ENCODE measurements at regions not wholly inside any gene's neighbourhood (a gene's known extent, or its start where the extent isn't known, plus 50 kb on each side); places are given as distances from the start of the nearest gene placed in this dataset.
A peak's percentile ranks its signal among the peaks of the same experiment; 100 is the strongest.

DNA sequence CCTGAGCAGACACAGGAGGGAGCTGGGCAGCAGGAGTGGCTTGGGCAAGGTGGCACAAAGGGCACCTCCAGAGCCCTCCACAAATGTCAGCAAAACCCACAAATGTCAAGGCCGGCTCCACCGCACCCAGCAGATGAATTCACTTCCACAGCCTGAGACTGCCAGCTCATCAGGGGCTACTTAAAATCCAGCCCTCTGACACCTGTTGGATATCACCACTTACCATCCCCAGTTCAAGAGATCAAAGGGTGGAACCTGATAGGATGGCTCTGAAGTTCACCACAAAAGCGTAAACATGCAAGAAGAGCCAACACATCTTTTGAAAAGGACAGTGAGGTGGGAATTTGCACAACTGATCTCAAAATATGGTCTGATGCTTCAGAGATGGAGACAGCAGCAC is 168.6 kb upstream of the GRK3 start (continued):
- TF ChIP-seq U2AF1 (optimal IDR thresholded peaks at IDR 0.05; ENCODE audit: low read depth, low read length) = no peak
- TF ChIP-seq, protein P1, sequence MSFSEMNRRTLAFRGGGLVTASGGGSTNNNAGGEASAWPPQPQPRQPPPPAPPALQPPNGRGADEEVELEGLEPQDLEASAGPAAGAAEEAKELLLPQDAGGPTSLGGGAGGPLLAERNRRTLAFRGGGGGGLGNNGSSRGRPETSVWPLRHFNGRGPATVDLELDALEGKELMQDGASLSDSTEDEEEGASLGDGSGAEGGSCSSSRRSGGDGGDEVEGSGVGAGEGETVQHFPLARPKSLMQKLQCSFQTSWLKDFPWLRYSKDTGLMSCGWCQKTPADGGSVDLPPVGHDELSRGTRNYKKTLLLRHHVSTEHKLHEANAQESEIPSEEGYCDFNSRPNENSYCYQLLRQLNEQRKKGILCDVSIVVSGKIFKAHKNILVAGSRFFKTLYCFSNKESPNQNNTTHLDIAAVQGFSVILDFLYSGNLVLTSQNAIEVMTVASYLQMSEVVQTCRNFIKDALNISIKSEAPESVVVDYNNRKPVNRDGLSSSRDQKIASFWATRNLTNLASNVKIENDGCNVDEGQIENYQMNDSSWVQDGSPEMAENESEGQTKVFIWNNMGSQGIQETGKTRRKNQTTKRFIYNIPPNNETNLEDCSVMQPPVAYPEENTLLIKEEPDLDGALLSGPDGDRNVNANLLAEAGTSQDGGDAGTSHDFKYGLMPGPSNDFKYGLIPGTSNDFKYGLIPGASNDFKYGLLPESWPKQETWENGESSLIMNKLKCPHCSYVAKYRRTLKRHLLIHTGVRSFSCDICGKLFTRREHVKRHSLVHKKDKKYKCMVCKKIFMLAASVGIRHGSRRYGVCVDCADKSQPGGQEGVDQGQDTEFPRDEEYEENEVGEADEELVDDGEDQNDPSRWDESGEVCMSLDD (CRISPR knock-in tag; IDR thresholded peaks at IDR 0.05; ENCODE audit: borderline replicate concordance) = no peak
- TF ChIP-seq PHF5A (CRISPR knock-in tag; IDR thresholded peaks at IDR 0.05; ENCODE audit: low read depth, unreplicated experiment) = no peak
- TF ChIP-seq MATR3 (CRISPR knock-in tag; IDR thresholded peaks at IDR 0.05) = no peak
- TF ChIP-seq EEA1 (CRISPR knock-in tag; IDR thresholded peaks at IDR 0.05; ENCODE audit: borderline replicate concordance) = no peak
- TF ChIP-seq, protein P2, sequence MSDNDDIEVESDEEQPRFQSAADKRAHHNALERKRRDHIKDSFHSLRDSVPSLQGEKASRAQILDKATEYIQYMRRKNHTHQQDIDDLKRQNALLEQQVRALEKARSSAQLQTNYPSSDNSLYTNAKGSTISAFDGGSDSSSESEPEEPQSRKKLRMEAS (IDR thresholded peaks at IDR 0.05) = no peak
- peak; percentile 41; the same call in 1 of the 2 replicates for TF ChIP-seq DPF2 (CRISPR knock-in tag; IDR thresholded peaks at IDR 0.05; ENCODE audit: borderline replicate concordance, low read depth)
- TF ChIP-seq RXRA (CRISPR knock-in tag; IDR thresholded peaks at IDR 0.05) = peak; percentile 74; the same call in 1 of the 2 replicates
- TF ChIP-seq, protein P3, sequence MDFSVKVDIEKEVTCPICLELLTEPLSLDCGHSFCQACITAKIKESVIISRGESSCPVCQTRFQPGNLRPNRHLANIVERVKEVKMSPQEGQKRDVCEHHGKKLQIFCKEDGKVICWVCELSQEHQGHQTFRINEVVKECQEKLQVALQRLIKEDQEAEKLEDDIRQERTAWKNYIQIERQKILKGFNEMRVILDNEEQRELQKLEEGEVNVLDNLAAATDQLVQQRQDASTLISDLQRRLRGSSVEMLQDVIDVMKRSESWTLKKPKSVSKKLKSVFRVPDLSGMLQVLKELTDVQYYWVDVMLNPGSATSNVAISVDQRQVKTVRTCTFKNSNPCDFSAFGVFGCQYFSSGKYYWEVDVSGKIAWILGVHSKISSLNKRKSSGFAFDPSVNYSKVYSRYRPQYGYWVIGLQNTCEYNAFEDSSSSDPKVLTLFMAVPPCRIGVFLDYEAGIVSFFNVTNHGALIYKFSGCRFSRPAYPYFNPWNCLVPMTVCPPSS (IDR thresholded peaks at IDR 0.05) = no peak
- TF ChIP-seq DNMT1 (CRISPR knock-in tag; IDR thresholded peaks at IDR 0.05) = no peak
- TF ChIP-seq CEBPG (CRISPR knock-in tag; IDR thresholded peaks at IDR 0.05) = peak; percentile 53
- no peak for TF ChIP-seq ZNF777 (CRISPR knock-in tag; IDR thresholded peaks at IDR 0.05)
- TF ChIP-seq SP2 (CRISPR knock-in tag; IDR thresholded peaks at IDR 0.05) = no peak
- TF ChIP-seq ZNF788 (CRISPR knock-in tag; IDR thresholded peaks at IDR 0.05; ENCODE audit: borderline replicate concordance) = no peak; the same call in 1 of the 2 replicates
- TF ChIP-seq RORA (CRISPR knock-in tag; IDR thresholded peaks at IDR 0.05) = no peak
- TF ChIP-seq EHMT2 (IDR thresholded peaks at IDR 0.05; ENCODE audit: borderline replicate concordance, low read depth, low read length) = no peak
- TF ChIP-seq ZSCAN9 (CRISPR knock-in tag; IDR thresholded peaks at IDR 0.05; ENCODE audit: borderline replicate concordance) = no peak
- TF ChIP-seq, protein P4, sequence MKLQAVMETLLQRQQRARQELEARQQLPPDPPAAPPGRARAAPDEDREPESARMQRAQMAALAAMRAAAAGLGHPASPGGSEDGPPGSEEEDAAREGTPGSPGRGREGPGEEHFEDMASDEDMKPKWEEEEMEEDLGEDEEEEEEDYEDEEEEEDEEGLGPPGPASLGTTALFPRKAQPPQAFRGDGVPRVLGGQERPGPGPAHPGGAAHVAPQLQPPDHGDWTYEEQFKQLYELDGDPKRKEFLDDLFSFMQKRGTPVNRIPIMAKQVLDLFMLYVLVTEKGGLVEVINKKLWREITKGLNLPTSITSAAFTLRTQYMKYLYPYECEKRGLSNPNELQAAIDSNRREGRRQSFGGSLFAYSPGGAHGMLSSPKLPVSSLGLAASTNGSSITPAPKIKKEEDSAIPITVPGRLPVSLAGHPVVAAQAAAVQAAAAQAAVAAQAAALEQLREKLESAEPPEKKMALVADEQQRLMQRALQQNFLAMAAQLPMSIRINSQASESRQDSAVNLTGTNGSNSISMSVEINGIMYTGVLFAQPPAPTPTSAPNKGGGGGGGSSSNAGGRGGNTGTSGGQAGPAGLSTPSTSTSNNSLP (IDR thresholded peaks at IDR 0.05; ENCODE audit: low read depth, low read length) = no peak
- TF ChIP-seq ZNF678 (CRISPR knock-in tag; IDR thresholded peaks at IDR 0.05) = no peak
- no peak for TF ChIP-seq TOE1 (CRISPR knock-in tag; IDR thresholded peaks at IDR 0.05)
- TF ChIP-seq ZNF101 (CRISPR knock-in tag; IDR thresholded peaks at IDR 0.05; ENCODE audit: borderline replicate concordance, low read depth) = no peak
- no peak for TF ChIP-seq ZFP90 (CRISPR knock-in tag; IDR thresholded peaks at IDR 0.05; ENCODE audit: borderline replicate concordance)
- peak; percentile 38; the same call in 1 of the 2 replicates for TF ChIP-seq SALL1 (CRISPR knock-in tag; IDR thresholded peaks at IDR 0.05)
- no peak for TF ChIP-seq RCOR2 (CRISPR knock-in tag; IDR thresholded peaks at IDR 0.05)
- TF ChIP-seq RBM22 (optimal IDR thresholded peaks at IDR 0.05; ENCODE audit: low read length) = peak; percentile 23
- no peak for TF ChIP-seq PTBP1 (IDR thresholded peaks at IDR 0.05; ENCODE audit: low read depth, low read length, poor library complexity, severe bottlenecking)
- TF ChIP-seq HIVEP1 (CRISPR knock-in tag; IDR thresholded peaks at IDR 0.05) = no peak

Data from HepG2 (cell line).